GM23248 (cell line): ENCODE measurements at regions not wholly inside any gene's neighbourhood (a gene's known extent, or its start where the extent isn't known, plus 50 kb on each side); places are given as distances from the start of the nearest gene placed in this dataset.

Source experiments
- EZH2 ChIP-seq: fragments of 200-600 bp; sonication (generic); IDR thresholded peaks from 2 replicates; pipeline ENCODE4 v1.6.1; 2018; ENCODE audit warnings: antibody characterized with exemption, mild to moderate bottlenecking; ENCODE audit not compliant: insufficient read depth, poor library complexity, severe bottlenecking
- EZH2phosphoT487 ChIP-seq: fragments of 200-600 bp; sonication (generic); IDR thresholded peaks from 2 replicates; pipeline ENCODE4 v1.6.1; 2018; ENCODE audit warnings: antibody characterized with exemption, moderate library complexity, mild to moderate bottlenecking, low read depth; ENCODE audit not compliant: insufficient read depth

DNA sequence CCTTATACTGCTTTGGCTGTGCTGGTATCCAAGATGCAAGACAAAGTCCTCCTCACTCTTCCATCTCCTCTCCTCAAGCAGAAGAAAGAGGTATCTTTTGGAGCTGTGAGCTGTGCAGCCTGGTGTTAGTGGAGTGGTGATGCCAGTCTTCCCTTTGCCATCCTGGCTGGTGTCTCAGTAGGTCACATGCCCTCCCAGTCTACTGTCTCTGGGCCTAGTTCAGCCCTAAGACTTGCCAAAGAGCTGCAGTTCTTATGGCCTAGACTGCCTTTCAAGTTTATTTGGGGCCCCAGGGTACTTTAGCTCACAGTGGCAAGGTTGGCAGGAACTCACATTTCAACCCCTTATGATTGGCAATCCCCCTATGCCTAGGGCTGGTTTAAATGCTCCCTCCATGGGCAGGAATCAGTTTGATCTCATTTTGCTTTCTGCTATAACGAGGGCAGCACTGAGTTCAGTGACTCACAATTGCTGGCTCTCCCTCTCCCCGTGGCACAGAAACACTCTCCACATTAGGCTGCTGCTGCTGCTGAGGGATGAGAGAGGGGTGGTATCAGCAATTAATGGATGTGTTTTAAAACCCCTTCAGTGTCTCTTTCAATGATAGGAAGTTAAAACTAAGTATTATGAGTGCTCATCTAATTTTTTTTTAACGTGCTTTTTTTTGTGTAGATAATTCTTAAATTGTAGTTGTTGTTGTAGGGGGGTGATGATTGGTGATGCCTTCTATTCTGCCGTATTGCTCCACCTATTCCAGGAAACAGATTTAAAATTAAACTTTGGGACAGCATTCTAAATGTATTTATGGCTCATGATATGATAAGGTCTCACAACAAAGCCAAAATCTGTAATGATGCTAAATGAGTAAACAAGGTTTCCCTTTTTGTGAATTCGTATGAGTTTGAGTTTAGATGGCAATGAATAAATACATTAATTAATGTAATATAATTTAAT, 1295.0 kb downstream of the JRKL start:
- TF ChIP-seq EZH2phosphoT487 (no peak), EZH2 (no peak)
